ENCODE measurements at regions not wholly inside any gene's neighbourhood (a gene's known extent, or its start where the extent isn't known, plus 50 kb on each side); places are given as distances from the start of the nearest gene placed in this dataset.

DNA sequence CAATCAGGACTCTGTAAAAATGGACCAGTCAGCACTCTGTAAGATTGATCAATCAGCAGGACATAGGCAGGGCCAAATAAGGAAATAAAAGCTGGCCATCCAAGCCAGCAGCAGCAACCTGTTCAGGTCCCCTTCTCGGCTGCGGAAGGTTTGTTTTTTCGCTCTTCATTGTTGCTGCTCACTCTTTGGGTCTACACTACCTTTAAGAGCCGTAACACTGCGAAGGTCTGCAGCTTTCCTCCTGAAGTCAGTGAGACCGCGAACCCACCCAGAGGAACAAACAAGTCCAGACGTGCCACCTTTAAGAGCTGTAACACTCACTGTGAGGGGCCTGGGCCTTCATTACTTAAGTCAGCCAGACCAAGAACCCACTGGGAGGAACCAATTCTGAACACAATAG lies 223.2 kb upstream of the EXOC2 start:
- no peak for DNase-seq
- no peaks in the 10 kb centered on the region for H3K4me1 ChIP-seq (ENCODE audit: insufficient read depth)
- WGBS, 3 donors: 91 to 95% (median 93%) methylated on average over 8 of the region's 8 CpGs
- intact Hi-C loops (cut with DNase I): no loop called here
- no peak overlapping the region for H3K4me3 ChIP-seq
- H3K36me3 ChIP-seq: no peaks in the 10 kb centered on the region
- no peaks in the 10 kb centered on the region for H3K27me3 ChIP-seq
- H3K27ac ChIP-seq: no peak overlapping the region
- no peaks in the 10 kb centered on the region for H3K9me3 ChIP-seq
- TF ChIP-seq CTCF (IDR thresholded peaks at IDR 0.05): no peak
- no peak for TF ChIP-seq POLR2A (IDR thresholded peaks at IDR 0.05)
- TF ChIP-seq EP300 (IDR thresholded peaks at IDR 0.05): no peak

DNA sequence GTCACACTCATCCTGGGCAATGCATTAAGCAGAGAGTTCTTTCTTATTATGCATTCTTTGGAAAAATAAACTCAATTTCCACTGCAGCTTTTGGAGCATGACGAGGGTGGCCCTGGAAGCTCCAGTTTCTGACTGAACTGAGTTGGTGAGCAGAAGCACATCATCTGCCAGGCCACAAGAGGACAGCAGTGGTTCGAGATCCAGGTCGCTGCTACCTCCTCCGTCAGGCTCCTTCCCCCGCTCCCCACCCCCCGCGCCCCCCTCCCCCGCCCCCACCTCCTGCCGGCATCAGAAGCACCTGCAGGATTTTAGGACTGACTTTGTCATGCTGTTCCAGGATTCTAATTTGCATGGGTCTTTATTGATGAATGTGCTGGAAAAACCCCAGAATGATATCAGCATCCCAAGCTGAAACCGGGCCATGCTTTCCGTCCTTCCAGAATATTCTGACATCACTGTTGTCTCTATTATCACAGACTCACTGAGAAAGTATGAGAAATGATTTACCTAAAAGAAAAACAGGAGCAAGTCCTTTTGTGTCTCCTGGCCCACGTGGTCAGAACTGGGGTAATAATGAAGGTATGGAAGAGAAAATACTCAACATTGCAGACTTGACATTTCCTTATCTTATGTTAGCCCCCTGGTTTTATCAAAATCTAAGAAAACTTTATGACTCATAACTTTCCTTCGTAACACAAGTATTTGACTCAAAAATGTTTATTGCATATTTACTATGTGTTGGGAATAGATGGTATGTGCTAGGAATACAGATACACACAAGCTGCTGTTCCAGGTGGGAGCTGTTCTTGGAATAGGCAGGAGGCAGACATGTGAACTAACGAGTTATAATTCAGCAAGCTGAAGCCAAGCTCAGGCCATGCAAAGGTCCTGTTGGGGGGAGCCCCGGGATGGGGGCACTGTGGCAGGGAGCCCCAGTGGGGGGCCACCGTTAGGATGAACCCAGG lies 220.2 kb upstream of the EXOC2 start:
- intact Hi-C loops (cut with DNase I): no loop called here
- H3K4me1 ChIP-seq (ENCODE audit: insufficient read depth): no peaks in the 10 kb centered on the region
- no peak overlapping the region for H3K27ac ChIP-seq
- H3K9me3 ChIP-seq: no peaks in the 10 kb centered on the region
- TF ChIP-seq EP300 (IDR thresholded peaks at IDR 0.05) (no peak), CTCF (IDR thresholded peaks at IDR 0.05) (no peak), POLR2A (IDR thresholded peaks at IDR 0.05) (no peak)
- no peaks in the 10 kb centered on the region for H3K36me3 ChIP-seq
- WGBS, 3 donors: 3 to 6% (median 6%) methylated on average over 15 to 16 of the region's 16 CpGs
- H3K27me3 ChIP-seq: no peaks in the 10 kb centered on the region
- H3K4me3 ChIP-seq: no peak overlapping the region
- DNase-seq: no peak

DNA sequence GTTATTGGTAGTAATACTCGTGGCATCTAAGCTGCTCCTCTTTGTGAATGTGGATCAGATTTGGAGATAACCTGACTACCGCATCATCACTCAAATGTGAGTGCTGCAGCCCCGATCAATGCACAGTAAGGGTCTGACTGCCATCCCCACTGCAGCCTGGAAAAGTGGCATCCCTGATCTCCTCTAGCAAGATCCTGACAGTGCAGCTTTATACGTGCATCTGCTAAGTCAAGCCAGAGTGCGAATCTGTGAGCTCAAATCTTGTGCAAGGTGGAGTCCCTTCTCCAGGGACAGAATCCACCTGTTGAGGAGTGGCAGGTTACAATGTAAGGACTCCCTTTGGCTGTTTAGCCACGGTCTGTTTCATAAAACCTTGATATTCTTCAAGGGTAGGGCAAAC lies 215.0 kb upstream of the EXOC2 start:
- Histone ChIP-seq H3K27me3 (no peaks in the 10 kb centered on the region), H3K4me3 (no peak overlapping the region), H3K4me1 (ENCODE audit: insufficient read depth) (no peaks in the 10 kb centered on the region), H3K27ac (no peak overlapping the region), H3K36me3 (no peaks in the 10 kb centered on the region), H3K9me3 (no peaks in the 10 kb centered on the region)
- 61 to 78% (median 66%) methylated on average over 6 of the region's 6 CpGs for WGBS, 3 donors
- TF ChIP-seq POLR2A (IDR thresholded peaks at IDR 0.05) (no peak), CTCF (IDR thresholded peaks at IDR 0.05) (no peak), EP300 (IDR thresholded peaks at IDR 0.05) (no peak)
- DNase-seq: no peak
- intact Hi-C loops (cut with DNase I): no loop called here

- Histone ChIP-seq H3K36me3 (no peaks in the 10 kb centered on the region), H3K9me3 (no peaks in the 10 kb centered on the region), H3K27me3 (no peaks in the 10 kb centered on the region), H3K4me1 (ENCODE audit: insufficient read depth) (no peaks in the 10 kb centered on the region), H3K4me3 (no peak overlapping the region), H3K27ac (no peak overlapping the region)
- 53 to 71% (median 56%) methylated on average over 11 of the region's 11 CpGs for WGBS, 3 donors
- intact Hi-C loops (cut with DNase I): no loop called here
- TF ChIP-seq CTCF (IDR thresholded peaks at IDR 0.05): no peak
- TF ChIP-seq POLR2A (IDR thresholded peaks at IDR 0.05): no peak
- no peak for TF ChIP-seq EP300 (IDR thresholded peaks at IDR 0.05)
- no peak for DNase-seq
Measured at GRCh38 chr6:906920-907319, 214.0 kb upstream of the EXOC2 start.

All from ovary (tissue), 7 donors.